ENCODE measurements at regions not wholly inside any gene's neighbourhood (a gene's known extent, or its start where the extent isn't known, plus 50 kb on each side); places are given as distances from the start of the nearest gene placed in this dataset.

GRCh38 chr11:80520507-80520887 lies 1079.7 kb upstream of the TENM4 start:
- DNase-seq (ENCODE audit: low read depth, low spot score) = no peak
- H3K4me3 ChIP-seq (ENCODE audit: low read depth, low read length) = no peak overlapping the region
- TF ChIP-seq CTCF (IDR thresholded peaks at IDR 0.05; ENCODE audit: low read depth, low read length) = no peak
- in situ Hi-C loops (cut with HindIII; ENCODE audit: low sequenced_read_pairs) = no loop called here

- H3K4me3 ChIP-seq (ENCODE audit: low read depth, low read length) = no peak overlapping the region
- TF ChIP-seq CTCF (IDR thresholded peaks at IDR 0.05; ENCODE audit: low read depth, low read length) = no peak
- DNase-seq (ENCODE audit: low read depth, low spot score) = no peak
- in situ Hi-C loops (cut with HindIII; ENCODE audit: low sequenced_read_pairs) = no loop called here
Observed at GRCh38 chr11:80519596-80520506, 1079.0 kb upstream of the TENM4 start.

- no peak overlapping the region for H3K4me3 ChIP-seq (ENCODE audit: low read depth, low read length)
- no peak for TF ChIP-seq CTCF (IDR thresholded peaks at IDR 0.05; ENCODE audit: low read depth, low read length)
- in situ Hi-C loops (cut with HindIII; ENCODE audit: low sequenced_read_pairs) = no loop called here
- DNase-seq (ENCODE audit: low read depth, low spot score) = no peak
Observed at GRCh38 chr11:80517701-80518100, 1076.9 kb upstream of the TENM4 start.

GRCh38 chr11:80515097-80515496 lies 1074.3 kb upstream of the TENM4 start:
- no peak for TF ChIP-seq CTCF (IDR thresholded peaks at IDR 0.05; ENCODE audit: low read depth, low read length)
- no peak for DNase-seq (ENCODE audit: low read depth, low spot score)
- H3K4me3 ChIP-seq (ENCODE audit: low read depth, low read length) = no peak overlapping the region
- in situ Hi-C loops (cut with HindIII; ENCODE audit: low sequenced_read_pairs) = no loop called here

GRCh38 chr11:80512491-80512890 lies 1071.7 kb upstream of the TENM4 start:
- H3K4me3 ChIP-seq (ENCODE audit: low read depth, low read length) = no peak overlapping the region
- no peak for DNase-seq (ENCODE audit: low read depth, low spot score)
- in situ Hi-C loops (cut with HindIII; ENCODE audit: low sequenced_read_pairs) = no loop called here
- TF ChIP-seq CTCF (IDR thresholded peaks at IDR 0.05; ENCODE audit: low read depth, low read length) = no peak

- in situ Hi-C loops (cut with HindIII; ENCODE audit: low sequenced_read_pairs) = no loop called here
- TF ChIP-seq CTCF (IDR thresholded peaks at IDR 0.05; ENCODE audit: low read depth, low read length) = no peak
- no peak overlapping the region for H3K4me3 ChIP-seq (ENCODE audit: low read depth, low read length)
- DNase-seq (ENCODE audit: low read depth, low spot score) = no peak
Observed at GRCh38 chr11:80505771-80506170, 1064.9 kb upstream of the TENM4 start.
